ENCODE measurements at regions not wholly inside any gene's neighbourhood (a gene's known extent, or its start where the extent isn't known, plus 50 kb on each side); places are given as distances from the start of the nearest gene placed in this dataset.

- H3K27me3 ChIP-seq (replicated peaks in 1 of 4; ENCODE audit: control insufficient read depth in 3 of 4, extremely low read depth in 1 of 4, insufficient read depth in 3 of 4, low read length in 3 of 4) = no peaks in the 10 kb centered on the region
- TF ChIP-seq EP300 (IDR thresholded peaks at IDR 0.05; ENCODE audit: borderline replicate concordance in 1 of 2, low read depth in 2 of 2, low read length in 2 of 2) = no peak
- peaks cover 0 to 3% (median 0%) of the 10 kb centered on the region in 4 experiments; a peak in 2 of 7 replicates for H3K4me1 ChIP-seq (replicated peaks in 1 of 4; ENCODE audit: control insufficient read depth in 3 of 4, insufficient read depth in 4 of 4, low read length in 3 of 4)
- H3K14ac ChIP-seq (ENCODE audit: insufficient read length) = no peak overlapping the region
- WGBS, 2 experiments (ENCODE audit: extremely low coverage in 1 of 2, insufficient coverage in 1 of 2, insufficient read length in 1 of 2, insufficient replicate concordance in 2 of 2, low coverage in 1 of 2, low lambda C conversion rate in 2 of 2, missing lambda C conversion rate in 1 of 2) = 78% methylated on average over 7 of the region's 7 CpGs; no CpG with 5 or more reads in 1 of the 2 experiments
- DNase-seq (ENCODE audit: low read depth in 1 of 2, low spot score in 2 of 2) (no peak), FAIRE-seq (no peak)
- H3K4me3 ChIP-seq (ENCODE audit: extremely low read depth in 1 of 4, insufficient read depth in 2 of 4, low read depth in 3 of 4, low read length in 4 of 4) = no peak overlapping the region
- no peaks in the 10 kb centered on the region for H3K36me3 ChIP-seq (ENCODE audit: control insufficient read depth in 2 of 4, insufficient read depth in 4 of 4, low read length in 3 of 4)
- ChIA-PET POLR2A (ENCODE audit: partially characterized antibody) (no interaction called here), CTCF (ENCODE audit: partially characterized antibody) (no interaction called here)
- no peaks in the 10 kb centered on the region for H4K20me1 ChIP-seq (replicated peaks in 1 of 2; ENCODE audit: control insufficient read depth in 1 of 2, insufficient read depth in 2 of 2, low read length in 2 of 2)
- no peak overlapping the region for H3K9ac ChIP-seq (replicated peaks in 1 of 4; ENCODE audit: extremely low read depth in 1 of 4, low read depth in 3 of 4, low read length in 3 of 4)
- no peak overlapping the region for H4K91ac ChIP-seq (replicated peaks; ENCODE audit: insufficient read length, low read length)
- no peak overlapping the region for H4K5ac ChIP-seq (ENCODE audit: insufficient read length, low read depth, low read length)
- H3K23ac ChIP-seq (ENCODE audit: insufficient read length) = no peak overlapping the region
- no peaks in the 10 kb centered on the region for H3K9me3 ChIP-seq (ENCODE audit: insufficient read depth in 2 of 2, low read depth in 1 of 2, low read length in 1 of 2)
- no peak overlapping the region for H2AFZ ChIP-seq (ENCODE audit: low read length)
- no peak overlapping the region for H2BK12ac ChIP-seq (ENCODE audit: low read depth, low read length)
- H3K18ac ChIP-seq (ENCODE audit: extremely low read depth, low read length) = no peak overlapping the region
- H3K79me1 ChIP-seq (ENCODE audit: low read depth, low read length) = no peaks in the 10 kb centered on the region
- H3K79me2 ChIP-seq (ENCODE audit: control insufficient read depth in 1 of 2, insufficient read depth in 2 of 2, low read length in 2 of 2) = no peaks in the 10 kb centered on the region
- H2BK5ac ChIP-seq (ENCODE audit: low read depth, low read length) = no peak overlapping the region
- no peak overlapping the region for H2BK15ac ChIP-seq (ENCODE audit: low read length)
- H2BK20ac ChIP-seq (ENCODE audit: low read length) = no peak overlapping the region
- no peak overlapping the region for H3K27ac ChIP-seq (ENCODE audit: low read depth, low read length)
- H2BK120ac ChIP-seq (replicated peaks; ENCODE audit: low read depth, low read length) = no peak overlapping the region
- H3K4me2 ChIP-seq (ENCODE audit: insufficient read depth in 1 of 2, low read depth in 2 of 2, low read length in 2 of 2) = no peak overlapping the region
- no peaks in the 10 kb centered on the region for H3K23me2 ChIP-seq (ENCODE audit: low read depth, low read length)
- no peak overlapping the region for H2AK5ac ChIP-seq (ENCODE audit: low read depth, low read length)
- no peak overlapping the region for H4K8ac ChIP-seq (ENCODE audit: extremely low read depth, insufficient read depth, low read length)
- H3K4ac ChIP-seq (replicated peaks; ENCODE audit: insufficient read length, low read depth, low read length) = no peak overlapping the region
- no peak overlapping the region for H3K56ac ChIP-seq (replicated peaks; ENCODE audit: insufficient read length, low read depth, low read length)
Measured at GRCh38 chr4:186984105-186984644, 260.5 kb upstream of the FAT1 start.

All from H1 (cell line).